Peyer's patch (tissue), 4 donors: ENCODE measurements at regions not wholly inside any gene's neighbourhood (a gene's known extent, or its start where the extent isn't known, plus 50 kb on each side); places are given as distances from the start of the nearest gene placed in this dataset.

Experiments
- DNase-seq, 3 donors: peaks; one replicate each; pipeline ENCODE4 v3.0.0-alpha.2; 2017 to 2019
- H3K27ac ChIP-seq, 4 donors: fragments of 200-600 bp; sonication (generic); one replicate each; pipeline ENCODE4 v1.5.1; 2016 to 2019
- H3K27me3 ChIP-seq, 2 donors: fragments of 200-600 bp; sonication (generic); one replicate each; pipeline ENCODE4 v1.5.1; 2019
- H3K36me3 ChIP-seq, 3 donors: fragments of 200-600 bp; sonication (generic); one replicate each; pipeline ENCODE4 v1.5.1; 2016 to 2019
- H3K4me1 ChIP-seq, 4 donors: fragments of 200-600 bp; sonication (generic); one replicate each; pipeline ENCODE4 v1.5.1; 2016 to 2019
- H3K4me3 ChIP-seq, 4 donors: fragments of 200-600 bp; sonication (generic); 1 replicate in 3 of 4; 2 replicates in 1 of 4; pipeline ENCODE4 v1.5.1; 2016 to 2019; ENCODE audit warnings: mild to moderate bottlenecking in 1 of 4
- H3K9me3 ChIP-seq, 4 donors: fragments of 200-600 bp; sonication (generic); one replicate each; pipeline ENCODE4 v1.5.1; 2016 to 2019; ENCODE audit warnings: mild to moderate bottlenecking in 1 of 4
- CTCF ChIP-seq, 6 experiments: fragments of 450-650 bp in 4 of 6; fragments of 200-600 bp in 2 of 6; sonication (generic) in 1 of 6; IDR thresholded peaks; one replicate each; pipeline ENCODE4 v1.5.1; 2017 to 2019; ENCODE audit warnings: antibody characterized with exemption in 6 of 6, mild to moderate bottlenecking in 3 of 6, moderate library complexity in 1 of 6
- POLR2A ChIP-seq, 2 donors: fragments of 450-650 bp; IDR thresholded peaks; one replicate each; pipeline ENCODE4 v1.5.1; 2017; ENCODE audit warnings: antibody characterized with exemption in 2 of 2, mild to moderate bottlenecking in 2 of 2, moderate library complexity in 2 of 2

- H3K36me3 ChIP-seq, result no peaks in the 10 kb centered on the region
- H3K27ac ChIP-seq, result no peak overlapping the region
- DNase-seq, result no peak
- peaks cover 0 to 10% (median 0%) of the 10 kb centered on the region in 4 donors for H3K4me1 ChIP-seq
- no peaks in the 10 kb centered on the region for H3K27me3 ChIP-seq
- H3K4me3 ChIP-seq, result no peak overlapping the region
- H3K9me3 ChIP-seq, result no peaks in the 10 kb centered on the region
- TF ChIP-seq CTCF (IDR thresholded peaks at IDR 0.05), result no peak
Observed at GRCh38 chr9:80794197-80794596, 895.1 kb downstream of the TLE1 start.

DNA sequence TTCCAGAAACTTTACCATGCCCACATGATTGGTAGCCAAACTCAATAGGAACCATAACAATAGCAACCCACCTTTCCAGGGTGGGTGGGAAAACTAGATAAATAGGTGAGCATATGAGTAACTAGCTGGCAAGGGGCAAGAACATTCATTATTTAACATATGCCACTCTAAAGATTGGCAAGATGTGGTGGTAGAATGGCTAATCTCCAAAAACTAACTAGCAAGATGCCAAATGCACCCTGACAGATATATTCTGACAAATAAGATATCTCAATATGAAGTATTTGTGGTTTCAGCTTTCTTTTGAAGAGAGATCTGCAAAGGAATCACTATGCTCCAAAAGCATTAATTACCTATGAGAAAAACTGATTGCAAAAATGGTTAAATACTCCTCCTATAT lies 895.6 kb downstream of the TLE1 start:
- no peak overlapping the region for H3K27ac ChIP-seq
- no peaks in the 10 kb centered on the region for H3K27me3 ChIP-seq
- no peak for DNase-seq
- H3K4me3 ChIP-seq, result no peak overlapping the region
- H3K36me3 ChIP-seq, result no peaks in the 10 kb centered on the region
- H3K9me3 ChIP-seq, result no peaks in the 10 kb centered on the region
- peaks cover 0 to 10% (median 0%) of the 10 kb centered on the region in 4 donors for H3K4me1 ChIP-seq
- TF ChIP-seq POLR2A (IDR thresholded peaks at IDR 0.05) (no peak), CTCF (IDR thresholded peaks at IDR 0.05) (no peak)

DNA sequence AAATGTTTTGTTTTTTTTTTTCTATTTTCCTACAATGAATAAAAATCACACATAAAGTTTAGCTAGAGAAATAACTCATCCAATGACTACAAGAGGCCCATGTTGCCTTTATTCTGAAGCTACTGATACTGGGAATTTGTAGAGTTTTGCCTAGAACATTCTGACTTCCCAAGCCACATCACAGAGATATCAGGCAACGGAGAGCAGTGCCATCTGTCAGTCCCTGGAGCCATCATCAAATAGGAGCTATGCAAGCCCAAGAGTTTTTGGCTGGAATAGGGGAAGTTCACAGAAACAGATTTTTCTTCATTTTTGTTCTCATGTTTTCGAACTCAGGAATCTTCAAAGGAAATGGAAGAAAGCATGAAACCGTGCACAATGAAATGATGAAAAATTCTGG lies 896.6 kb downstream of the TLE1 start:
- no peak overlapping the region for H3K27ac ChIP-seq
- peaks cover 0 to 9% (median 0%) of the 10 kb centered on the region in 4 donors for H3K4me1 ChIP-seq
- no peak for DNase-seq
- no peaks in the 10 kb centered on the region for H3K9me3 ChIP-seq
- H3K4me3 ChIP-seq, result no peak overlapping the region
- no peak for TF ChIP-seq POLR2A (IDR thresholded peaks at IDR 0.05)
- no peak for TF ChIP-seq CTCF (IDR thresholded peaks at IDR 0.05)
- no peaks in the 10 kb centered on the region for H3K36me3 ChIP-seq
- H3K27me3 ChIP-seq, result no peaks in the 10 kb centered on the region

- Histone ChIP-seq H3K27ac (no peak overlapping the region), H3K9me3 (no peaks in the 10 kb centered on the region), H3K4me3 (no peak overlapping the region), H3K36me3 (no peaks in the 10 kb centered on the region), H3K27me3 (no peaks in the 10 kb centered on the region), H3K4me1 (peaks cover 0 to 3% (median 0%) of the 10 kb centered on the region in 4 donors)
- TF ChIP-seq POLR2A (IDR thresholded peaks at IDR 0.05) (no peak), CTCF (IDR thresholded peaks at IDR 0.05) (no peak)
- no peak for DNase-seq
Observed at GRCh38 chr9:80791836-80792235, 897.5 kb downstream of the TLE1 start.

- H3K27me3 ChIP-seq, result no peaks in the 10 kb centered on the region
- H3K36me3 ChIP-seq, result no peaks in the 10 kb centered on the region
- DNase-seq, result no peak
- no peak overlapping the region for H3K27ac ChIP-seq
- no peak overlapping the region for H3K4me3 ChIP-seq
- no peaks in the 10 kb centered on the region for H3K9me3 ChIP-seq
- no peaks in the 10 kb centered on the region for H3K4me1 ChIP-seq
- no peak for TF ChIP-seq POLR2A (IDR thresholded peaks at IDR 0.05)
- no peak for TF ChIP-seq CTCF (IDR thresholded peaks at IDR 0.05)
Observed at GRCh38 chr9:80790764-80791163, 898.6 kb downstream of the TLE1 start.

DNA sequence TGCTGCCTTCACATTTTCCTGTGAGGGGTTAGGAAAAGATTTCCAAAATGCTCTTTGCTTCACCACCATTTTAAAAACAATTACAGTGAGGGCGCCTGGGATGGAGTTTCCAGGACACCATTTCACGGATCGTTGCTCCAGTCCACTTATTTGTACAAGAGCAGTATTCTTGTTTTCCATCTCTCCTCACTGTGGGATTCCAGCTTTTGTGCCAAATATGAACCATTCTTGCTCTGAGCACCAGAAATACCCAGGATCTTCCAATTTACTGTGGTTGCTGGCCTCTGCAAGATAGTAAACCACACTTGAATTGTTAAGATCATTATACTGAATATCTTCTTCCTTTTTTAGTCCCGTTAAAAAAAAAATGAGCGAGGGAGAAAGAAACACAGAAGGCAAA lies 899.5 kb downstream of the TLE1 start:
- Histone ChIP-seq H3K9me3 (no peaks in the 10 kb centered on the region), H3K27me3 (no peaks in the 10 kb centered on the region)
- DNase-seq, result no peak

More for the DNA sequence above, 899.5 kb downstream of the TLE1 start:
- Histone ChIP-seq H3K36me3 (no peaks in the 10 kb centered on the region), H3K27ac (no peak overlapping the region), H3K4me3 (no peak overlapping the region), H3K4me1 (no peaks in the 10 kb centered on the region)
- TF ChIP-seq CTCF (IDR thresholded peaks at IDR 0.05) (no peak), POLR2A (IDR thresholded peaks at IDR 0.05) (no peak)
